ENCODE measurements at regions not wholly inside any gene's neighbourhood (a gene's known extent, or its start where the extent isn't known, plus 50 kb on each side); places are given as distances from the start of the nearest gene placed in this dataset.

DNA sequence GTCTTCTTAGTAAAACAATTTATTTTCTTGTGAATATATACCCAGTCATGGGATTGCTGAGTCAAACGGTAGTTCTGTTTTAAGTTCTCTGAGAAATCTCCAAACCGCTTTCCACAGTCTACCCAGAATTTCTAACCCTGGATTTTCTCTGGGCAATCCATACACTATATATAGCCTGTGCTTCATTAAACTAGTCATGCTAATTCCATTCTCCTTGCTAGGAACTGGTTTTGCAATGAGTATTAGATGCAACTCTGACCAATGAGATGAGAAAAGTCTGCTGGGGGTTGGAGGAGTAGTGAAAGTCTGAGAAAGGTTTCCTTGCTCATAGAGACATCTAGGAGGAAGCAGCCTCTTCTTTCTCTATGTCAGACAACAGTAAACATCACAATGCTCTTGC, 196.1 kb upstream of the CDKN3 start:
- Histone ChIP-seq H3K36me3 (ENCODE audit: control insufficient read depth, insufficient read depth, low read length) (no peaks in the 10 kb centered on the region), H3K79me2 (ENCODE audit: control insufficient read depth, insufficient read depth, low read length) (no peaks in the 10 kb centered on the region), H3K79me1 (ENCODE audit: low read length) (no peaks in the 10 kb centered on the region), H3K18ac (ENCODE audit: low read length) (no peak overlapping the region), H3K23ac (ENCODE audit: low read length) (no peak overlapping the region), H2BK5ac (ENCODE audit: low read length) (no peak overlapping the region), H3K4me3 (ENCODE audit: low read length) (no peak overlapping the region), H4K8ac (ENCODE audit: low read depth, low read length) (no peak overlapping the region), H3K27me3 (ENCODE audit: insufficient read depth, low read length, poor library complexity) (no peaks in the 10 kb centered on the region), H3K9ac (ENCODE audit: low read length) (no peak overlapping the region), H2AK5ac (ENCODE audit: low read length) (no peak overlapping the region), H4K5ac (ENCODE audit: low read length) (no peak overlapping the region), H3K4ac (ENCODE audit: low read depth, low read length) (no peak overlapping the region), H3K4me2 (ENCODE audit: low read length) (no peak overlapping the region), H2BK15ac (replicated peaks; ENCODE audit: low read depth) (no peak overlapping the region), H3K56ac (ENCODE audit: low read length) (no peak overlapping the region), H3K27ac (ENCODE audit: low read depth, low read length) (no peak overlapping the region), H3K4me1 (ENCODE audit: control insufficient read depth, low read depth, low read length) (no peaks in the 10 kb centered on the region), H2BK120ac (ENCODE audit: low read depth, low read length) (no peak overlapping the region)
- DNase-seq: no peak
- WGBS (ENCODE audit: extremely low coverage, insufficient coverage, low lambda C conversion rate): no CpG with 5 or more reads among the region's 2 CpGs

DNA sequence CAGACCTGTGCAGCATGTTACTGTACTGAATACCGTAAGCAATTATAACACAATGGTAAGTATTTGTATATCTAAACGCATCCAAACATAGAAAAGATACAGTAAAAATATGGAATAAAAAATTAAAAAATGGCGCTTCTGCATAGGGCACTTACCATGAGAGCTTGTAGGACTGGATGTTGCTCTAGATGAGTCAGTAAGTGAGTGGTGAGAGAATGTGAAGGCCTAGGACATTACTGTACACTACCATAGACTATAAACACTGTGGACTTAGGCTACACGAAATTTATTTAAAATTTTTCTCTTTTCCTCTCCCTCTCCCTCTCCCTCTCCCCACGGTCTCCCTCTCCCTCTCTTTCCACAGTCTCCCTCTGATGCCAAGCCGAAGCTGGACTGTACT, 194.5 kb upstream of the CDKN3 start:
- no peak overlapping the region for H2AK5ac ChIP-seq (ENCODE audit: low read length)
- no peaks in the 10 kb centered on the region for H3K4me1 ChIP-seq (ENCODE audit: control insufficient read depth, low read depth, low read length)
- no peaks in the 10 kb centered on the region for H3K79me2 ChIP-seq (ENCODE audit: control insufficient read depth, insufficient read depth, low read length)
- H3K27ac ChIP-seq (ENCODE audit: low read depth, low read length): no peak overlapping the region
- H3K4ac ChIP-seq (ENCODE audit: low read depth, low read length): no peak overlapping the region
- H3K4me3 ChIP-seq (ENCODE audit: low read length): no peak overlapping the region
- H3K27me3 ChIP-seq (ENCODE audit: insufficient read depth, low read length, poor library complexity): no peaks in the 10 kb centered on the region
- no peak overlapping the region for H2BK120ac ChIP-seq (ENCODE audit: low read depth, low read length)
- no peak overlapping the region for H2BK5ac ChIP-seq (ENCODE audit: low read length)
- no peak overlapping the region for H3K4me2 ChIP-seq (ENCODE audit: low read length)
- no peak overlapping the region for H3K56ac ChIP-seq (ENCODE audit: low read length)
- H3K9ac ChIP-seq (ENCODE audit: low read length): no peak overlapping the region
- no peak overlapping the region for H2BK15ac ChIP-seq (replicated peaks; ENCODE audit: low read depth)
- H4K5ac ChIP-seq (ENCODE audit: low read length): no peak overlapping the region
- no peak for DNase-seq
- no peak overlapping the region for H3K23ac ChIP-seq (ENCODE audit: low read length)
- H3K79me1 ChIP-seq (ENCODE audit: low read length): no peaks in the 10 kb centered on the region
- H4K8ac ChIP-seq (ENCODE audit: low read depth, low read length): no peak overlapping the region
- H3K36me3 ChIP-seq (ENCODE audit: control insufficient read depth, insufficient read depth, low read length): no peaks in the 10 kb centered on the region
- H3K18ac ChIP-seq (ENCODE audit: low read length): no peak overlapping the region
- WGBS (ENCODE audit: extremely low coverage, insufficient coverage, low lambda C conversion rate): no CpG with 5 or more reads among the region's 6 CpGs

- Histone ChIP-seq H3K27me3 (ENCODE audit: insufficient read depth, low read length, poor library complexity) (no peaks in the 10 kb centered on the region), H3K79me1 (ENCODE audit: low read length) (no peaks in the 10 kb centered on the region), H3K27ac (ENCODE audit: low read depth, low read length) (no peak overlapping the region), H3K9ac (ENCODE audit: low read length) (no peak overlapping the region), H2BK5ac (ENCODE audit: low read length) (no peak overlapping the region), H3K18ac (ENCODE audit: low read length) (no peak overlapping the region), H3K36me3 (ENCODE audit: control insufficient read depth, insufficient read depth, low read length) (no peaks in the 10 kb centered on the region), H3K4ac (ENCODE audit: low read depth, low read length) (no peak overlapping the region), H4K5ac (ENCODE audit: low read length) (no peak overlapping the region), H2BK15ac (replicated peaks; ENCODE audit: low read depth) (no peak overlapping the region), H3K79me2 (ENCODE audit: control insufficient read depth, insufficient read depth, low read length) (no peaks in the 10 kb centered on the region), H3K4me3 (ENCODE audit: low read length) (no peak overlapping the region), H3K23ac (ENCODE audit: low read length) (no peak overlapping the region), H3K4me1 (ENCODE audit: control insufficient read depth, low read depth, low read length) (no peaks in the 10 kb centered on the region), H2BK120ac (ENCODE audit: low read depth, low read length) (no peak overlapping the region), H3K56ac (ENCODE audit: low read length) (no peak overlapping the region), H3K4me2 (ENCODE audit: low read length) (no peak overlapping the region), H2AK5ac (ENCODE audit: low read length) (no peak overlapping the region), H4K8ac (ENCODE audit: low read depth, low read length) (no peak overlapping the region)
- DNase-seq: no peak
- no CpG with 5 or more reads among the region's 1 CpG for WGBS (ENCODE audit: extremely low coverage, insufficient coverage, low lambda C conversion rate)
These were observed 190.3 kb upstream of the CDKN3 start for GRCh38 chr14:54206516-54206915.

- no peak overlapping the region for H3K4me3 ChIP-seq (ENCODE audit: low read length)
- H2AK5ac ChIP-seq (ENCODE audit: low read length): no peak overlapping the region
- no peaks in the 10 kb centered on the region for H3K79me2 ChIP-seq (ENCODE audit: control insufficient read depth, insufficient read depth, low read length)
- H3K18ac ChIP-seq (ENCODE audit: low read length): no peak overlapping the region
- no peak overlapping the region for H3K27ac ChIP-seq (ENCODE audit: low read depth, low read length)
- H3K4ac ChIP-seq (ENCODE audit: low read depth, low read length): no peak overlapping the region
- WGBS (ENCODE audit: extremely low coverage, insufficient coverage, low lambda C conversion rate): no CpG with 5 or more reads among the region's 2 CpGs
- H4K5ac ChIP-seq (ENCODE audit: low read length): no peak overlapping the region
- H3K79me1 ChIP-seq (ENCODE audit: low read length): no peaks in the 10 kb centered on the region
- H3K36me3 ChIP-seq (ENCODE audit: control insufficient read depth, insufficient read depth, low read length): no peaks in the 10 kb centered on the region
- no peak overlapping the region for H3K56ac ChIP-seq (ENCODE audit: low read length)
- H2BK15ac ChIP-seq (replicated peaks; ENCODE audit: low read depth): no peak overlapping the region
- no peak overlapping the region for H2BK120ac ChIP-seq (ENCODE audit: low read depth, low read length)
- DNase-seq: no peak
- H4K8ac ChIP-seq (ENCODE audit: low read depth, low read length): no peak overlapping the region
- no peaks in the 10 kb centered on the region for H3K27me3 ChIP-seq (ENCODE audit: insufficient read depth, low read length, poor library complexity)
- H3K23ac ChIP-seq (ENCODE audit: low read length): no peak overlapping the region
- H3K4me2 ChIP-seq (ENCODE audit: low read length): no peak overlapping the region
- no peak overlapping the region for H3K9ac ChIP-seq (ENCODE audit: low read length)
- H3K4me1 ChIP-seq (ENCODE audit: control insufficient read depth, low read depth, low read length): no peaks in the 10 kb centered on the region
- H2BK5ac ChIP-seq (ENCODE audit: low read length): no peak overlapping the region
These were observed 189.7 kb upstream of the CDKN3 start for GRCh38 chr14:54207075-54207474.

DNA sequence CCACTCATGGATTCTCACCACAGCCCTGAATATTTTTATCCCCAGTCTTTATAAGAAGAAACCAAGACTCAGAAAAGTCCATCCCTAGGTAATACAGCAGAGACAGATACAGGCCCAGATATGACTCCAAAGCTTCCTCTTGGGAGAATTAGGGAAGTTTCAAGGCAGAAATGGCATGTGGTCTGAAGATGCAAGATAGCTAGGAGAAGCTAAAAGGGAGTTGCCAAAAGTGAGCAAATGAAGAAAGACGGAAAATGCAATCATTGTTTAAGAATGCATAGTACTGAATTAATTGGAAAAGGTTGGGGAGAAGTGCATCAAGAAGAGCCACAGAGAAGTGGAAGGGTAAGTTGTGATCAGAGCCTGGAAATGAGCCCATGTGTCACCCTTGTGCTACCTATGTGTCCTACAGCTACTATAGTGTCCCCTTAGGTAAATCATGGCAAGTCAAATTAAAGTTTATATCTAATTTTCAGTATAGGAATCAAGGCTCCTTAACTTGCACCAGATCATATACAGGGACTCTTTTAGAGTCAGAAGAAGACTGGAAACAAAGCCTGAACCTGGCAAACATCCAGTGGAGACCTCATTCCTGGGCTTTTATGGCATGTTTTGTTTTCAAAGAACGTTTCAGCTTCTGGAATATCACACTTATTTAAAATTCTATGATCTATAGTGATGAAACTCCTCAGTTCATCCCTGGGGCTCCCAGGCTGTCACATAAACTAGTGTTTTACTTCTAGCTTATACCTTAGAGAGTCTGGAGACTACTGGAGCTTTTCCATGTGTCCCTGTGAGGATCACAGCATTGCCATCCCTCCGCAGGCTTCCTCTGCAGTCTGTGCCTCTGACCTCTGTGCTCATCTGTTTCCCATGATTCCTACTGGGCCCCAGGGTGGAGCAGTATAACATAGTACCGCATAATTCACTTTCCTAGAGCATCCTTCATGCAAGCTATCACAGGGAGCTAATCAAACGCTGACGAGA, 189.0 kb upstream of the CDKN3 start:
- no peak overlapping the region for H3K4me3 ChIP-seq (ENCODE audit: low read length)
- H4K8ac ChIP-seq (ENCODE audit: low read depth, low read length): no peak overlapping the region
- no peak overlapping the region for H3K4ac ChIP-seq (ENCODE audit: low read depth, low read length)
- H3K27me3 ChIP-seq (ENCODE audit: insufficient read depth, low read length, poor library complexity): no peaks in the 10 kb centered on the region
- H2BK120ac ChIP-seq (ENCODE audit: low read depth, low read length): no peak overlapping the region
- H4K5ac ChIP-seq (ENCODE audit: low read length): peak overlapping the region; percentile 33
- H2BK5ac ChIP-seq (ENCODE audit: low read length): no peak overlapping the region
- no peak overlapping the region for H3K23ac ChIP-seq (ENCODE audit: low read length)
- H3K9ac ChIP-seq (ENCODE audit: low read length): no peak overlapping the region
- DNase-seq: no peak
- H2AK5ac ChIP-seq (ENCODE audit: low read length): no peak overlapping the region
- H2BK15ac ChIP-seq (replicated peaks; ENCODE audit: low read depth): no peak overlapping the region
- no peaks in the 10 kb centered on the region for H3K36me3 ChIP-seq (ENCODE audit: control insufficient read depth, insufficient read depth, low read length)
- no peaks in the 10 kb centered on the region for H3K79me1 ChIP-seq (ENCODE audit: low read length)
- H3K27ac ChIP-seq (ENCODE audit: low read depth, low read length): no peak overlapping the region
- no peak overlapping the region for H3K18ac ChIP-seq (ENCODE audit: low read length)
- no peaks in the 10 kb centered on the region for H3K4me1 ChIP-seq (ENCODE audit: control insufficient read depth, low read depth, low read length)
- H3K56ac ChIP-seq (ENCODE audit: low read length): no peak overlapping the region
- no CpG with 5 or more reads among the region's 6 CpGs for WGBS (ENCODE audit: extremely low coverage, insufficient coverage, low lambda C conversion rate)
- no peak overlapping the region for H3K4me2 ChIP-seq (ENCODE audit: low read length)
- no peaks in the 10 kb centered on the region for H3K79me2 ChIP-seq (ENCODE audit: control insufficient read depth, insufficient read depth, low read length)
